ENCODE measurements at regions not wholly inside any gene's neighbourhood (a gene's known extent, or its start where the extent isn't known, plus 50 kb on each side); places are given as distances from the start of the nearest gene placed in this dataset.

DNA sequence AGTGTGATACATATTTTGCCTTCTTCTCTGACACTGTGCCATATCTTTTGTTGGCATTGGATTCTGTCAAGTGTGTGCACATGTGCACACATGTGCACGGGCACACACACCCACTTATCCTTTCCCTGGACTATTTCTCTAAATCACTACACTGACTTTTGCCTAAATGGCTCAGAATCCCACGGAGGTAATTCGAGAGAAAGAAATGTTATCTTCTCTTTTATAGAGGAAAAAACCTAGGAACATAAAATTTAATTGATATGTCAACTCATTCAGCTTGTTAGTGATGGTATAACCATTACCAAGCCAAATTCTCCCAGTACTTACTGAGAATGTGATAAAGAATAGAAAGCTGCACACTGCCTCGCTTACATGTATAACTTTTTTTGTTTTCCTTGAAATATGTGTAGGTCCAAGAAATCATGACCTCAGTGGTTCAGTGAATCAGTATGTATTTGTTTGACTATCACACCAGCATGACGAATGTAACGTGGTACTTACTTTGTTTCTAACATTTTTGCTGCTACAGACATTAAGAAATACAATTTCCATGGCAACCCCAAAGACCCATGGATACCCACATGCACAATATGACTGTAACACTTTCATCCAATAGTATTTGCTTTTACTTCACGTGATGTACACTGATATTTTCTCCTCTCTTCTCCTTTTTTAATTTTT is 163.0 kb downstream of the PCDH7 start:
- TF ChIP-seq, protein P1, sequence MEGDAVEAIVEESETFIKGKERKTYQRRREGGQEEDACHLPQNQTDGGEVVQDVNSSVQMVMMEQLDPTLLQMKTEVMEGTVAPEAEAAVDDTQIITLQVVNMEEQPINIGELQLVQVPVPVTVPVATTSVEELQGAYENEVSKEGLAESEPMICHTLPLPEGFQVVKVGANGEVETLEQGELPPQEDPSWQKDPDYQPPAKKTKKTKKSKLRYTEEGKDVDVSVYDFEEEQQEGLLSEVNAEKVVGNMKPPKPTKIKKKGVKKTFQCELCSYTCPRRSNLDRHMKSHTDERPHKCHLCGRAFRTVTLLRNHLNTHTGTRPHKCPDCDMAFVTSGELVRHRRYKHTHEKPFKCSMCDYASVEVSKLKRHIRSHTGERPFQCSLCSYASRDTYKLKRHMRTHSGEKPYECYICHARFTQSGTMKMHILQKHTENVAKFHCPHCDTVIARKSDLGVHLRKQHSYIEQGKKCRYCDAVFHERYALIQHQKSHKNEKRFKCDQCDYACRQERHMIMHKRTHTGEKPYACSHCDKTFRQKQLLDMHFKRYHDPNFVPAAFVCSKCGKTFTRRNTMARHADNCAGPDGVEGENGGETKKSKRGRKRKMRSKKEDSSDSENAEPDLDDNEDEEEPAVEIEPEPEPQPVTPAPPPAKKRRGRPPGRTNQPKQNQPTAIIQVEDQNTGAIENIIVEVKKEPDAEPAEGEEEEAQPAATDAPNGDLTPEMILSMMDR (IDR thresholded peaks at IDR 0.05) = no peak
- DNase-seq (ENCODE audit: low spot score) = no peak
- no peak overlapping the region for H3K4me3 ChIP-seq
- H3K27ac ChIP-seq = no peak overlapping the region

DNA sequence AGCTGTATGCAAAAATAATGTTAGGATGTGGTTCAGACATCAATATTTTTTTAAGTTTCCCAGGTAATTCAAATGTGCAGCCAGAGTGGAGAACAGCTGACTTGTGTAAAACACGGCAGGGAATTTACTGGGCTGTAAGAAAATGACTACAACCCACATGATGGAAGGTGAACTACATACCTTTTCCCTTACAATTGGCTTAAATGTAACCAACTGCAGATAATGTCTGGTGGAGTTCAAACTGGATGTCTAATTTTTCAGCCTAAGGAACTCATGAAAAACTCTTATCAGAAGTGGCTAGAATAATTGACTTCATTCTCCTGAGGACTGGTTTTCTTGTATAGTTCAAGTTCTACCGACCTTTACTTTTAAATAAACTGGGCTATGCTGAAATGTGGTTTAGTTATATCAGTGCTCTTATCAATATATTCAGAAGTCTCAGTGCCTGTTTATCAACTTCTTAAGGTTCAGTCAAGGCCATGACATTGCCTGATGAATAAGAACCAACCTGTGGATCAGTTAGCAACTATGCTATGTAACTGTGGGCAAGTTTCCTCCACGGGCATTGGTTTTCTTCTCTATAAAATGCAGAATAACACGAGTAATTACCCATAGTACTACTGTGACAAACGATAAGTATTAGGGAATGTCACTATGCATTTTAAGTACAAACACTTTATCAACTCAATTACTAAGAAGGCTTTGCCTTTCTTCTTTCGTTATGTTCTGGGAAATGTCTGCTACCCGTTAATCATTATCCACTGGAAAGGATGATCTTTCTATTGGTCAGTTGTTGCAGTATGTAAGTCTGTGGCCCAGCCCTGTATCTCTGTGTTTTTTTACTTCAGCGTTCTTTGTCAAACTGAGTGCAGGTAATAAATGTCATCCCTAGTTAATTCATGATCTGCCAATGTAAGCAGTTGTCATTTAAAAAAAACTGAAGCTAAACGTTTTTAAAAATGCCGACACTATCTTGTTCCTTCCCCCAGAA is 181.6 kb downstream of the PCDH7 start:
- Histone ChIP-seq H3K27ac (no peak overlapping the region), H3K4me3 (no peak overlapping the region)
- no peak for DNase-seq (ENCODE audit: low spot score)
- TF ChIP-seq, protein P1 (IDR thresholded peaks at IDR 0.05) = no peak

DNA sequence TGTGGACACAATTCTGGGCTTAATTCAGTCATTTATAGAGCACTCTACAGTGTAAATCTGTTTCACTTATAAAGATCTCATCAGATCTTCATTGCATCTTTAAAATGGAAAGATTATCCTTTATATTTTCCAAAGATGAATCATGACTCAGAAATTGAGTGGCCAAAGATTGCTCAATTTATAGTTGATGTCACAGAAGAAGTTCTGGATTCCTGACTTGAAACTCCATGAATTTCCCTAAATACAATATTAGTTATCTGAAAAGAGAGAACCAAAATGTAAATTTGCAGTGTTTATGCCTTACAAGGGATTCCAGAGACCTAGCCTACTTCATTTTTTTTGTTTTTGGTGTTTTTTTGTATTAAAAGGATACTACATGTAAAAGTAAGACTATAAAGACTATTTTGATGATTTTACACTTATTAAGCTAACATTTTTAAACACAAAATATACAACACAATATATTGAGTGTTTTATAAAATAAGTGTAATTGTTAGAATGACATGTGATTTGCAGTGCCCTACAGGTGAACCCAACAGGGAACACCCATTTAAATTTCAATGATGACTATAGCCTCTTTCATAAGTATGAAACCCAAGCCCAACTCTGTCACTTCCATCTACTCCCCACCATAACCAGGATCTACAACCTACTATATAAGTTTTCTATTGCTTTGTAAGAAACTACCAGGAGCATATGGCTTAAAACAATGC is 183.5 kb downstream of the PCDH7 start:
- DNase-seq (ENCODE audit: low spot score) = no peak
- no peak overlapping the region for H3K4me3 ChIP-seq
- TF ChIP-seq, protein P1 (IDR thresholded peaks at IDR 0.05) = no peak
- H3K27ac ChIP-seq = no peak overlapping the region

DNA sequence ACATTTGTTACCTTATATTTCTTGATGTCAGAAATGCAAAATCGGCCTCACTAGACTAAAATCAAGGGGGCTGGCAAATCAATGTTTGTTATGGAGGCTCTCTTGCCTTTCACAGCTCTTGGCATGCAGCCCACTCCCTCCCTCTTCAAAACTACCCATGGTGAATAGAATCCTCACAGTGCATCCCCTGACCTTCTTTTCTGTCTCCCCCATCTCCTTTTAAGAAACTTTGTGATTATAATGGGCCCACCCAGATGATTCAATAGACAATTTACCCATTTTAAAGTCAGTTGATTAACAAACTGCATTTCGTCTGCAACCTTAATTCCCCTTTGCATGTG is 184.0 kb downstream of the PCDH7 start:
- Histone ChIP-seq H3K4me3 (no peak overlapping the region), H3K27ac (no peak overlapping the region)
- TF ChIP-seq, protein P1 (IDR thresholded peaks at IDR 0.05) = no peak
- no peak for DNase-seq (ENCODE audit: low spot score)

DNA sequence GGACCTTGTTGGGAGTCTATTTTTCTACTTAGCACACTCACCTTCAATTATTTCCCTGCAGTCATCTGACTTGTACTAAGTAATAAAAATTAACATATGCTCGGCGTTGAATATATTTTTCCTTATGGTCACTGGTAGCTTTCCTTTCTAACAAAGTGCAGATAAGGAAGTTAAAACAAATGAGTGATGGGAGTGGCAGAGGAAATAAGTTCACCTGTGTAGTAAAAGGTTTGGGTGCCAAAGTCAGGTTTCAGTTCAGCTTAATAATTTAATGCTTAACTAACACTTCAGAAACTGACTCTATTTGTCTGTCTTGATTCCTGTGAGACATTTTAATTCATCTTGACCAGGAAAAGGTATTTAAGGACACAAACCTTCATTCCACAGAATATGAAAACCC is 184.4 kb downstream of the PCDH7 start:
- H3K4me3 ChIP-seq = no peak overlapping the region
- DNase-seq (ENCODE audit: low spot score) = no peak
- TF ChIP-seq, protein P1 (IDR thresholded peaks at IDR 0.05) = no peak
- no peak overlapping the region for H3K27ac ChIP-seq

DNA sequence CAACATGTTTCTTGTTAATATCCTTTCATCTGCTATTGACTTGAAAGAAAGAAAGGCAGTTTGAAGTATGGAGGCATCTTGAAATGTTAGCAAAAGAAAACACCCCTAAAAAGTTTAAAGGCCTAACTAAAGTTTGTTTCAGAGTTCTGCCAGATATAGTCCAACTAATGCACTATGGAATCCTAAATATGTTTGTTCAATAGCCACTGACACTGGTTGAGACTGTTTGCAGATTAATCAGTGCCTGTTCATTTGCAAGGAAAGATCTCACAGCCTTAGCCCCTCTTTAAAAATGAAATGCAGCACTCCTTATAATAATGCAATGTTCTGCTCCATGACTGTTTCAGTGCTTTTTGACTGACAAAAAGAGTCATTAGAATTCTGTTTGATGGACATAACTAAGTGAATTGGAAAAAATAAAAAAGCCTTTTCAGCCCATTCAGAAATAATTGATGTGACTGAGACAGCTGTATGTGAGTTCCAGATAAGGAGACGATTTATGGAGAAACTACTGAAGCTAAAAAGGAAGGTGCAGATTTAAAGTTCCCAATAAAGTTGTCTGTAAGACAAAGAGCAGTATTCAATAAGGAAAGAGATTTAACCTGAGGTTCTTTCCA is 192.0 kb downstream of the PCDH7 start:
- H3K4me3 ChIP-seq = no peak overlapping the region
- no peak for DNase-seq (ENCODE audit: low spot score)
- no peak overlapping the region for H3K27ac ChIP-seq
- TF ChIP-seq, protein P1 (IDR thresholded peaks at IDR 0.05) = no peak
